Left ventricle myocardium inferior (tissue), 1 donor: ENCODE measurements at regions not wholly inside any gene's neighbourhood (a gene's known extent, or its start where the extent isn't known, plus 50 kb on each side); places are given as distances from the start of the nearest gene placed in this dataset.

Experiments
- DNase-seq: peaks from one replicate; pipeline ENCODE4 v3.0.0-alpha.2; 2020
- H3K27ac ChIP-seq: fragments of 200-600 bp; replicated peaks from 2 replicates; pipeline ENCODE4 v1.8.0; 2021
- H3K27me3 ChIP-seq: fragments of 200-600 bp; 2 replicates; pipeline ENCODE4 v1.8.0; 2021; ENCODE audit warnings: low read depth
- H3K36me3 ChIP-seq: fragments of 200-600 bp; 2 replicates; pipeline ENCODE4 v1.8.0; 2021
- H3K4me1 ChIP-seq: fragments of 200-600 bp; 2 replicates; pipeline ENCODE4 v1.8.0; 2021
- H3K4me3 ChIP-seq: fragments of 200-600 bp; 2 replicates; pipeline ENCODE4 v1.8.0; 2021; ENCODE audit warnings: mild to moderate bottlenecking, moderate library complexity
- H3K9me3 ChIP-seq: fragments of 200-600 bp; replicated peaks from 2 replicates; pipeline ENCODE4 v1.8.0; 2021
- intact Hi-C: fragments of 100-400 bp; cut with micrococcal nuclease; formaldehyde crosslinking; loops from one replicate; pipeline ENCODE4 v1.11.0; 2022
- TF ChIP-seq, protein P1 (sequence below): fragments of 200-600 bp; IDR thresholded peaks from 2 replicates; pipeline ENCODE4 v1.8.0; 2021; ENCODE audit warnings: antibody characterized with exemption, mild to moderate bottlenecking, borderline replicate concordance
- donor health status: DM: no; HTN: yes; CAD: no; lungs with severe emphysema.

DNA sequence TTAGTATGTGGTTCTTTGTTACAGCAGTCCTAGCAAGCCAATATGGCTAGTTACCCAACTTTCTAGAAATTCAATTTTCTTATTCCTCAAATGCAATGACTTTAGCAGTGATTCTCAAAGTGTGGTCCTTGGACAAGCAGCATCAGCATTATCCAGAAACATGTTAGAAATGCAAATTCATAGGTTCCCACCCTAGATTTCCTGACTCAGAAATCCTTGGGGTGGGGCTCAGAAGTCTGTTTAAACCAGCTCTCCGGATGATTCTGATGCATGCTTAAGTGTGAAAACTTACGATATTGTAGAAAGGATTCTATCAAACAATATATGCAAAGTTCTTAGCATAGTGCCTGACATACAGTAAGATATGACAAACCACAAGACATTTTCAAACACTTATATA, 757.1 kb downstream of the DHX35 start:
- DNase-seq, result no peak
- H3K9me3 ChIP-seq, result no peaks in the 10 kb centered on the region
- intact Hi-C loops, result no loop called here
- TF ChIP-seq, protein P1, sequence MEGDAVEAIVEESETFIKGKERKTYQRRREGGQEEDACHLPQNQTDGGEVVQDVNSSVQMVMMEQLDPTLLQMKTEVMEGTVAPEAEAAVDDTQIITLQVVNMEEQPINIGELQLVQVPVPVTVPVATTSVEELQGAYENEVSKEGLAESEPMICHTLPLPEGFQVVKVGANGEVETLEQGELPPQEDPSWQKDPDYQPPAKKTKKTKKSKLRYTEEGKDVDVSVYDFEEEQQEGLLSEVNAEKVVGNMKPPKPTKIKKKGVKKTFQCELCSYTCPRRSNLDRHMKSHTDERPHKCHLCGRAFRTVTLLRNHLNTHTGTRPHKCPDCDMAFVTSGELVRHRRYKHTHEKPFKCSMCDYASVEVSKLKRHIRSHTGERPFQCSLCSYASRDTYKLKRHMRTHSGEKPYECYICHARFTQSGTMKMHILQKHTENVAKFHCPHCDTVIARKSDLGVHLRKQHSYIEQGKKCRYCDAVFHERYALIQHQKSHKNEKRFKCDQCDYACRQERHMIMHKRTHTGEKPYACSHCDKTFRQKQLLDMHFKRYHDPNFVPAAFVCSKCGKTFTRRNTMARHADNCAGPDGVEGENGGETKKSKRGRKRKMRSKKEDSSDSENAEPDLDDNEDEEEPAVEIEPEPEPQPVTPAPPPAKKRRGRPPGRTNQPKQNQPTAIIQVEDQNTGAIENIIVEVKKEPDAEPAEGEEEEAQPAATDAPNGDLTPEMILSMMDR, result no peak
- H3K4me1 ChIP-seq, result no peaks in the 10 kb centered on the region
- H3K4me3 ChIP-seq, result no peak overlapping the region
- H3K36me3 ChIP-seq, result no peaks in the 10 kb centered on the region
- no peaks in the 10 kb centered on the region for H3K27me3 ChIP-seq
- no peak overlapping the region for H3K27ac ChIP-seq

DNA sequence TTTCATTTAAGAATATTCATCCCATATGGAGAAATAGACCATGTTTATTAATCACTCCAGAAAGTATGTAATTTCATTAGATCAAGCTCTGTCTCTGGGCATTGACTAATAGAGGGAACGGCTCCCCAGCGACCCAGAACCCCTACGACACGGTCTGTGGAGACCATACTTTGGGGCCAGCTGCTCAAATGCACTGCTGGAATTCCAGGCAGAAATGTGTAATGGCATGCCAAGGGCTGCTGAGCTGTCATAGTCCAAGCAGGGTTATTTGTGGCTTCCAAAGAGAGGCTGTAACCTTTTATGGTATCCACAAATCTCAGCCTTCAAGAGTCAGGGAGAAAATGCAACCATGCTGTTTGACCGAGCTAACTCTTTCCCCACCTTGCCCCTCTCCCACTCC, 755.8 kb downstream of the DHX35 start:
- Histone ChIP-seq H3K4me1 (no peaks in the 10 kb centered on the region), H3K27me3 (no peaks in the 10 kb centered on the region), H3K9me3 (no peaks in the 10 kb centered on the region), H3K36me3 (no peaks in the 10 kb centered on the region), H3K27ac (no peak overlapping the region), H3K4me3 (no peak overlapping the region)
- DNase-seq, result no peak
- TF ChIP-seq, protein P1, result no peak
- intact Hi-C loops, result no loop called here

DNA sequence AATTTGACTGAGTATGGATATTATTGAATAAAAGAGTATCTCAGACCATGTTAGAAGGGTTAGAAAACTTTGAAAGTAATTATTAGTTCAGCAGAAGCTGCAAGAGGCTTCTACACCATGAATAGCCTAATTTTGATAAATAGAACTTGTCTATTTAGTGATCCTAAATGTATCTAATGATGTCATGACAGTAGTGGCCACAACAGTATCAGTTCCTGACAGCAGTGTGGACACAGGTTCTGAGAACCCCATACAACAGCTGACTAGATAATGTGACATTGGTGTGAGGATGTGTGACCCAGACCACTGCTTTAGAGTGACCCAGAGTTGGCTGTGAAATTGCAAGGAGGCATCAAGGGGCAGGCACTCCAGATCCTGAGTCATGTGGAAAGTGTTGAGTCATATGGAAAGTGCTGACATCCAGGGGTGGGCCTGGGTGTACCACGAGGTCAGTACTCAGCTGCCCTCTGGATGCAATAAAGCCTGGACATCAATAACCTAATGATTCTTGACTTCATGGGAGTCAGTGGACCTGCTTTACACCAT, 754.7 kb downstream of the DHX35 start:
- H3K4me1 ChIP-seq, result no peaks in the 10 kb centered on the region
- H3K27me3 ChIP-seq, result no peaks in the 10 kb centered on the region
- no peak overlapping the region for H3K4me3 ChIP-seq
- intact Hi-C loops, result no loop called here
- H3K27ac ChIP-seq, result no peak overlapping the region
- TF ChIP-seq, protein P1, result no peak
- no peaks in the 10 kb centered on the region for H3K36me3 ChIP-seq
- H3K9me3 ChIP-seq, result no peaks in the 10 kb centered on the region
- no peak for DNase-seq

DNA sequence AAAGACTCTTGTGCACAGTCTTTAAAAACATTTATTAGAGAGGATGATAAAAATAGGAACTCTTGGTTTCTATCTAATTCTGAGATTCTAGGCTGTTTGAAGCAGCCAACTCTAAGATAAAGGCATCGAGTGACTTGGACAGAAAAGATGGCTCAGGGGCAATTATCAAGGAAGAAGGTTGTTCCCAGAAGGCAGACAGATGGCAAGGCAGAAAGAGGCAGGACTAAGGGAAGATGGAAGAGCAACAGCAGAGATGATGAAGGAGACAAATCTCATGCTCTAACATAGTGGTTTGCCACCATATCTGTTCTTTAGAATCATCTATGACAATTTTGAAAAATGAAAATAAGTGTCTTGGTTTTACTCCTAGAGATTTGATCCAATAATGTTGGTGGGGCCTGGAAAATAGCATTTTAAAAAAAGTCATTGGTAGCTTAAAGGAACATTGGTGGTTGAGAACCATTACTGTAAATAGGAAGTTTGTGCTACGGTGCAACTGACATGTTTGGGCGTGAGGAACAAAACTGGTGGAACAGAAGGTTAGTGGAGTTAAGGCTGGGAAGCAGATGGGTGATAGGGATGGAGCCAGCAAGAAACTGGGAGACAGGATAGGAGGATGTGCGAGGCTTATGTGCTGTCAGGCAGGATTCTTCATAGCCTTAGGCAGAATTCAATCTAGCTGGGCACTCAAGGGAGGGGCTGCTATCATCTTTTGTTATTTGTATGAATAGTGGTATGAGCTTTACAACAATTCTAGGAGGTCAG, 751.1 kb downstream of the DHX35 start:
- H3K9me3 ChIP-seq, result no peaks in the 10 kb centered on the region
- TF ChIP-seq, protein P1, result no peak
- H3K27me3 ChIP-seq, result no peaks in the 10 kb centered on the region
- H3K4me1 ChIP-seq, result no peaks in the 10 kb centered on the region
- DNase-seq, result no peak
- intact Hi-C loops, result no loop called here
- no peak overlapping the region for H3K27ac ChIP-seq
- H3K4me3 ChIP-seq, result no peak overlapping the region
- no peaks in the 10 kb centered on the region for H3K36me3 ChIP-seq

DNA sequence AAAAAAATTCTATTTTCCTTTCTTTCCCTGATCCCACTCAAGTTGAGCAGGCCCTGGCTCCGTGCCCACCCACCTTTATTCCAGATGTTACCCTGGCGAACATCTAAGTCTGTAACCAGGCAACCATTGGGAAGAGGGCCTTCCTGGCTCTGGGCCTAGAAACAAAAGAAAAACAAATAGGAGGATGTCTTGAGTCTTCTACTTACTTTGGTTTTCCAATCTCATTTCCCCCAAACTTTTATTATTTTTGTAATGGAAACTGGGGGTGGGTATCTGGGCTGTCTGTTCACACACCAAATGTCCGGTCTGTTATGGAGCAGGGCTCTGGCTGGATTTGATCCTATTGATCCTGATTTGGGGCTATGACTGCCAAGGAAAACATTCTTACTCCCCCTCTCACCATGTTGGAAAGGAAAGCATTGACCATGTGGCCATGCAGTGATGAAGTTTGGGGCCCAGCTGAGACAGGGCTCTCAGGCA, 744.1 kb downstream of the DHX35 start:
- Histone ChIP-seq H3K4me1 (peaks cover 11% of the 10 kb centered on the region), H3K4me3 (no peak overlapping the region), H3K27me3 (no peaks in the 10 kb centered on the region), H3K27ac (peak overlapping the region; percentile 17), H3K9me3 (no peaks in the 10 kb centered on the region), H3K36me3 (no peaks in the 10 kb centered on the region)
- TF ChIP-seq, protein P1, result no peak
- DNase-seq, result peak; percentile 52
- intact Hi-C loops, result no loop called here
